Kidney tubule cell (primary cell): ENCODE measurements at regions not wholly inside any gene's neighbourhood (a gene's known extent, or its start where the extent isn't known, plus 50 kb on each side); places are given as distances from the start of the nearest gene placed in this dataset.

Source experiments
- DNase-seq: peaks from one replicate; pipeline ENCODE4 v3.0.0-alpha.2; 2018; ENCODE audit warnings: low spot score

DNA sequence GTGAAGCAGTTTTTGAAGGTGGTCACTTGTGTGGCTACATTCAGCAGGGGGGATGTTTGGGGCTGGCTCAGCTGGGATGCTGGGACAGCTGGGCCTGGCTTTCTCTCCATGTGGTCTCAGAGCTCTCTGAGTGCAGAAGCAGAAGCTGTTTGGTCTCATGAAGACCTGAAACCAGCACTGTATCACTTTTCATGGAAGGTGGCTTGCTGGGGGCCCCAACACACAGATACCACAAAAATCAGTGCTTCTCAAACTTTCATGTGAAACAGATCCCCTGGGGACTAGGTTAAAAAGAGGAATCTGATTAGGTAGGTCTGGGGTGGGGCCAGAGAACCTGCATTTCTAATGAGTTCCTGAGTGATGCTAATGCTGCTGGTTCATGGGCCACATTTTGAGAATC lies 347.3 kb downstream of the DHX35 start:
- no peak for DNase-seq

DNA sequence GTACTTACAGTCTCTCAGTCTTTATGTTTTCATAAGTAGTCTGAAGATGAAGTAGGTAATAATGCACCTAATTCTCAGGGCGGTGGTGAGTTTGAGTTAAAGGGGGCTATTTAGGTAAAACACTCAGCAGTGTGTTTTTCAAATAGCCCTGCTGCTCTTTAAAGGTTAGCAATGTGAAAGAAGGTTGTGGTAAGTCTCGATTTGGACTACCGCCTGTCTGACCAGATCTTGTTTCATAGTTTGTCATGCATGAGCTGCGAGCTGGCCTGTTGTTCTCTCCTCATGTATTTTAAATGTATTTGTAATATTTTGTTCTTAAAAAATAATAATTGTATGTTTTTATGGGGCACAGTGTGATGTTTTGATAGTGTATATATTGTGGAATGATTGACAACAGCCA lies 340.2 kb downstream of the DHX35 start:
- no peak for DNase-seq

DNA sequence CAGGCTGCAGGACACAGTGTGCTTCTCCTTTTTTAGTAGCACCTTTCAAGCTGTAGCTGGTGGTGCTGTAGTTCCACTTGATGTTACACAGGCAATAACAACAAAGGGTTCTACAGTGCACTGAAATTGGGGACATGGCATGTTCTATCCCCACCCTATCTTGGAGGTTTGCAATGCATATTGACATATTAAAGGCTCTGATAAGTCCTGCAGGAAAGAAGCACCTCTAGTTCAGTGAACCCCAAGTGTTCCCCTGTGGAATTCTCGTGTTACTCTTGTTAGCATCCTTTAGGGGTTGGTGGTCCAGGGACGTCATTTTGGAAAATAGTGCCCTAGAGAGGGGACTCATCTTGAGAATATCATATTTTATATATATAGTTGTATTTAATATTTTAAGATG lies 337.6 kb downstream of the DHX35 start:
- no peak for DNase-seq

DNA sequence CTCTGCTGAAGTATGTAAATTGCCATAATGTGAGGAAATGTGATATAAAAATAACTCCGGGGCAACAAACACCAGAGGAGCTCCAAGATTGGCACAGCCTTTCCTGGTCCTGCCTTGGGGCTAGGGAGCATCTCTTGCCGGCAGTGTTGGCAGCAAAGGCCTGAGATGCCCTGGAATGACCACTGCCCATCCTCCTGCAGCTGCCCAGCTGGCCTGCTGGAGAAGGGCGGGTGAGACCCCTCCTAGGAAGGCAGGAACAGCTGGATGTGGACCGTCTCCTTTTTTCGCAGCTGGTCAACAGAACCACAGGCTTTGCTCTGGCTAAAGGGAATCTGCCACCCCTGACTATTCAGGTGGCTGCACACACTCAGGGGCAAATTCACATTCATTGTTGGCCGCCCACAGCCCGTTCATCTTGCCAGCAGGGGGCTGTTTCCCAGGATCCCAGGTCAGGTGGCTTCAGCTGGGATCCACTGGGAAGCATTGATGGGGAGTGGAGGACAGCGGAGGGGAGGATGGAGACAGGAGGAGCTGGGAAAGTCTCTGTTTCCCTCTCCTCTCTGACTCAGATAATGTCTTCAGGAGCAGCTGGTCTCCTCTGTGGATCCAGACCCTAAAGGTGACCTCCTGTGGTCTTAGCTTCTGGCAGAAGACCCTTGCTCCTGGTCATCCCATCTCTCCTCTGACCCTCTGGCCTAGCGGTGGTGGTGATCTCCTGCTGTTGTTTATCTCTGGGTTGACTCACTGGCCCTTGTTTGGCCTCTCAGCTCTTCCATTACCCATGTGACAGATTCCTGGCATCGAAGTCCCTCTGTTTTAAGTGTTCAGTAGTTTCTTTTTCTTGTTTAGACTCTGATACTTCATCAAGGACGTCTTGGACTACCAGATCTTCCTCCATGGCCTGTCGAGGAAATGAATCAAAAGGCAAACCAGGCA lies 336.7 kb downstream of the DHX35 start:
- DNase-seq = no peak

DNA sequence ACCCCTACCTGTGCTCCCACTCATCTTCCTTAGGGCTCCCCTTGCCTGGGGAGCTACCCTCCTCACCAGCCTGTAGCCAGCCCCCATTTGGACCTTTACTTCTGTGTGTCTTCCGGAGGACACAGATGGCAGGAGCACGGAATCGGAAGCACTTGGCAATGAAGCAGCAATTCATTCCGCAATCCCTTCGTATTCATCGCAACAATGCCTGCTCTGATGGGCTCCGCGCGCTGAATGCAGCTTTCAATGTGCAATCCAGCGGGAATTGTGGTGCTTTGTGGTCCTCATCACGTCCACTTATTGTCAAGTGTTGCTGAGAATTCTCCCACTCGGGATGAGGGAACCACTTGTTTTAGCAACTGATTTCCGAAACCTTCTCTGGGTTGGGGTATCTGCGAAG lies 336.0 kb downstream of the DHX35 start:
- DNase-seq = no peak

DNA sequence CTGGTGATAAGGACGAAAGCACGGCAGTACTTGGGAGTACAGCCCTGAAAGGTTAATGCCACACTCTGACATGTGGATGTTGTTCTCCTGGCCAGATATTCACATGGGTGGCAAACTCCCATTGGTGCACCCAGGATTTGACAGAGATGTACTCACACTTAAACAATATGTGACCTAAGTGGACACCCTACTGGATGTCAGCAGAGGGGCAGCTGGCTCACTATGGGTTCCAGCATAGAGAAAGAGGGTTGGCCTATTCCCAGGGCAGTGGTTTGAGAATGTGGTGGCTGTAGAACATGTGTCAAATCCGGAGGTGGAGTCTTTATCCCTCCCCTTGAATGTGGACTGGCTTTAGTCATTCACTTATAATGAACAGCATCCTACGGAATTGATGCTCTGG lies 333.2 kb downstream of the DHX35 start:
- DNase-seq = no peak

DNA sequence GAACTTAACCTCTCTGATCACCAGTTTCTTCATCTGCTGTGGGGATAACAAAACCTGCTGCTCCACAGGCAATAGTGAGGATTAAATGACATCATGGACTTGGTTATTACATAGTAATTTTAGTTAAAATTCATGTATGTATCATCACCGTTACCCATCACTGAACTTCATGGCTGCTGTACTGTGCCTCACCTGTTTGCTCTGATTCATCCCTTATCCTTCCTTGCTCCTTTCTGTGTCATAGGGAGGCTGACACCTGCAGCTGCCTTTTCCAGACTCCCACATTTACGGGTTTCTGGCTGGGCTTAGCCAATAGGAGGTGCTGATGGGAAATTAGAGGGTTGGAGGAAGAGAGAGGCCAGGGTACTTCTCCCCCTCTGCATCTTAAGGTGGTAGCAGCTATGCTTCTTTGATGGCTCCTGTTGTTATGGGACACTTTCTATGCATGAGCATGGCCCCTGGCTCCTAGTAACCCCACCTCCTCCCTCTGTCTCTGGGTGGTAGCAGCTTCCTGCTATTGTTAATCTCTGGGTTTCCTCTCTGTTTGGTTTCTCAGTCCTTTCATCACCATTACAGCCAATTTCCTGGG lies 332.1 kb downstream of the DHX35 start:
- DNase-seq = peak; percentile 61

DNA sequence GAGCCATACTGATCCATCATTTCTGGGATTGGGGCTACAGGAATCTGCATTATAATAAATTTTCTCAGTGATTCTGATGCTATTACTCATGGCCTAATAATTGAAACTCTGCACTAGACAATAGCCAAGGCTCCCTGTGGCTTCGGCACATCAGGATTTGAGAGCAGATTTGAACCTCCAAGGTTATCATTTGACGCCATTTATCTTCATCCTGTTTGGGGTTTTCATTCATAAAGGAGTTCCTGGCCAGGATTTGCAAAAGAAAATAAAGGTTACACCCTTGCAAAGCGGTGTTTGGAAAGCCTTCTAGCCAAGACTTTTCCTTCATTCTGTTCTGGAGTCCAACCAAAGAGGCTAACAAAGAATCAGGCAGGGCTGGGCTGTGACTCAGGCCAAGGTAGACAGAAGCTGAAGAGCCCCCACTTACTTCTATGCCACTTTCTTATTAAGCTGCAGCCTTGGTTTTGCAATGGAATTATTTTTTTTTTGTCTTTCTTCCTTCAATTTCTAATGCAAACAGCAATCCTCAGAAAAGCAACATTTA lies 330.1 kb downstream of the DHX35 start:
- DNase-seq = no peak

DNA sequence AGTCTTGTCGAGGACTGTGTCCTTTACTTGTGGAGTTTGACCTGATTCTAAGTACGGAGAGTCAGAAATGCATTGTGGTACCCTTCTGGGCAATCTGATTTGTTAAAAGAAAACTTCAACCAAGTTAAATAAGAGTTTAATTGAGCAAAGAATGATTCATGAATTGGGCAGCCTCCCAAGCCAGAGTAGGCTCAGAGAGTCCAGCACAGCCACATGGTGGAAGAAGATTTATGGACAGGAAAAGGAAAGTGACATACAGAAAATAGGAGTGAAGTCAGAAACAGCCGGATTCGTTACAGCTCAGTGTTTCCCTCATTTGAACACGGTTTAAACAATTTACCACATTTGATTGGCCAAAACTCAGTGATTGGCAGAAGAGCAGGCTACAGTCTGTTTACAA lies 329.2 kb downstream of the DHX35 start:
- peak; percentile 73 for DNase-seq

DNA sequence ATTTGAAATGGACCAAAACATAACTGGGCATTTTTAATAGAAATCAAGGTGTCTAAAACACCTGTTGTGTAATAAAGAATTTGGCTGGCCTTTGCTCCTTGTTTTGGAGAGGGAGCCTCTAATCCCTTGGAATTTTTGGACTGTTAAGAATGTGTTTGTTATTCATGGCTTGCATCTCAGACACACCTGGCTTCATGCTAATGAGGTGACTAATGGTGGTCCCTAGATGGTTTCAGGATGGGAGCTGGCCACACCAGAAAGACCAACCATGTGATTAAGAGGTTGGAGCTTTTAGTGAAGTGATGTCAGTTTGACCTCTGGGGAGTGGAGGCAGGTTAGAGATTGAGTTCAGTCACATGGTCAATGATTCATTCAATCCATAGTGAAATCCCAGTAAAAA lies 328.4 kb downstream of the DHX35 start:
- peak; percentile 64 for DNase-seq

DNA sequence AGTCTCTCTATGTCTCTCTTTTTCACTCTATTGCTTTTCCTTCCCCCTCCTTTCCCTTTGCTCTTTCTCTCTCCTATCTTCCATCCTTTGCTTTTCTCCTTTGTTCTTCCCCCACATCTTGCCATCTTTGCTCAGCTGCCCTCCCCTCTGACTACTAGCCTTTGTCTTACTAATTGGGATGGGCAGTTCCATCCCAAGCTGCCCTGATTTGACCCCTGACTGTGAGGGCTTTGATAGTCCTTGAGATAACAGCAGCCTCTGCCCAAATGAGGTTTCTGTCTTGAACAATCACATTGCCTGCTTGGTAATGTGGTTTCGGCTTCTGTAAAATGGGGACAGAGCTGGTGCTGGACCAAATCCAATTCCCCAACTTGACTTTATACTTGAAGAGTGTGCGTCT lies 327.7 kb downstream of the DHX35 start:
- DNase-seq = no peak

DNA sequence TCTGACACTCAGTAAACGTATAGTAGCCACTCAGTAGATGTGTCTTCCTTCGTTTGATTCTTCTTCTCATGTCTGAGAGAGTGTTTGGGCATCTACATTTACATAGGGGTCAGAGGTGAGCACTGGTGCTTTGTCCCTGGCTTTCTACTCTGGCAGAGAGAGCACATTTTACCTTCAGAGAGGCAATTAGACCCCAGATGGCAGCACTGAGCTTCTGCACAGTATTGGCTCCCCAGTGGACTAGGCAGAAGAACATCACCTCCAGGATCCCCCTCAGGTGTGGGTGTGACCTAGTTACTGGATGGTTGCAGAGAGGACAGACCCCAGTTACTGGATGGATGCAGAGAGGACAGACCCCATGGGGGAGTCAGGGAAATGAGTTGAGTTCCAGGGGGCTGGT lies 327.2 kb downstream of the DHX35 start:
- DNase-seq = no peak

DNA sequence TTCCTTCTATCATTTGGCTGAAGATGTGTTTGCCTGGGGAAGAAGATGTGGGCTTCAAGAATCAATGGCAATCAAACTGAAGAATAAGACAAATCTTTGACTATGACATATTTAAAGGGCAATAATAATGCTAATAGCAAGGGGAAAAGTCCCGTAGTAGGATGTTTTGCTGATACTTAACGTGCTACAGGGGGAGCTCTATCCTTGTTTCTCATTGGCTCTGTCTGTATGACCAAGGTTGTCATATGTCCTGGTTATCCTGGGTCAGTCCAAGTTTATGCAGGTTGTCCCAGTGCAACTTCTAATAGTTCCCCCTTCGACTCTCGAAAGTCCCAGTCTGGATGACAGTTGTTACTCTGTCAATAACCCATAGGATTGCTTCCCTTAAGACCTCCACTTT lies 321.3 kb downstream of the DHX35 start:
- DNase-seq = no peak

DNA sequence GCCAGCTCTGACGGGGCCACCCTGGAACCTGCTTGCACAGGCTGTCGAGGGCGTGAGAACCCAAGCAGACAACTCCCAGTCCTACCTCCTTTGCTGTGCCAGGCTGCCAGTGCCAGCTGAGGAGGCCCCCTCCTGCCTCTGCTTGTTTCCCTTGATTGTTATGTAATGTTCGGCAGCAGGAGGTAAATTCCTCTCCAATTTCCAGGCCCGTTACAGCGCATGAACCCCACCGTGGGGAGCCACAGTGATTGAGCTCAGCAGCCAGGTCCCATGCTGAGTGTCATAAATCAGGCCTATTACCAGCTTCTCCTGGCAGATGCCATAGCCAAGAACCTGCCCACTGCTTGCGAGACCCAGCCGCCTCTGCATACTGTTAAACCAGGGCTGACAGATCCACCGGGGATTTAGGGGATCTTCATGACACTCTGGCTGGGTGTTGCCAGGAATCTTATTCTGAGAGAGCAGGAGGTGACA lies 320.5 kb downstream of the DHX35 start:
- no peak for DNase-seq

DNA sequence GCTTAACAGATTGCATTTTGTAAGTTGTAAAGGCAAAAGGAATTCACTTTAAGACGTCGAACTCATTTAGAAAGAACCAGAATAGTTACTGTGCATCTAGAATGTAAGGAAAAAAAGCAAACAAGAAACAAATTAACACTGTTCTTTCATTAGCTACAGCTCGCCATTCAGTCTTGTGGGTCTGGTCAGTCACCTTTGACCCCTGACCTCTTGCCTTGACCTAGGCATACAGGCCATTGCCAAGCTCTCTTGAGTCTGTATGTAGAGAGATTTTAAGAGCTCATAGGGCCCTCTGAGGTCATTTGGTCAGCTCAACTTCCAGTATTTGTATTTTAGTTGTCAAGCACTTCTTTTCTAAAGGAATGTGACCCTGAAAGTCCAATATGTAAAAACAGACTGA lies 318.7 kb downstream of the DHX35 start:
- no peak for DNase-seq

DNA sequence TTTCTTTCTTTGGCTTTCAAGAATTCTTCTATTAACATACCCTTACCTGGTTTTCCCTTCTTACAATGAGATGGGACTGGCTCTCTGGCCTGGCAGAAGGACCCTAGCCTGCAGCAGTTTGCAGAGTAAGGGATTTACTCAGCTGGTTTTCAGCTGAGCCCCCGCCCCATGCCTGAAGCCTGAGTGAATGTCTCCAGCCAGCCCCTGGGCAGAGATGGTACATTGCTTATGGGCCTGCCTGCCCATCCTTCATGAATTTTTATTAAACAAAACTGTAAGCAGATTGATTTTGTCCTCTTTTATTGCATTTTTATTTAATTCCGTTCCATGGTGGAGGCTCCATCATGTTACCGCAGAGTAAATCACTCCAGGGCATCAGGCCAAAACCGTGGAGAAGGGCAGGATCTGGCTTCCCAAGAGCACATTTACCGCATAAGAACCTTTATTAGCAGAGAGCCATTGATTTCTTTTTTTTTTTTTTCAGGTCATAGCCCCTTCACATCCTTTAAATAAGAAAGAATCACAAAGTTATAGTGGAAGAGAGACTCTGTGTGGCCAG lies 316.2 kb downstream of the DHX35 start:
- DNase-seq = no peak

DNA sequence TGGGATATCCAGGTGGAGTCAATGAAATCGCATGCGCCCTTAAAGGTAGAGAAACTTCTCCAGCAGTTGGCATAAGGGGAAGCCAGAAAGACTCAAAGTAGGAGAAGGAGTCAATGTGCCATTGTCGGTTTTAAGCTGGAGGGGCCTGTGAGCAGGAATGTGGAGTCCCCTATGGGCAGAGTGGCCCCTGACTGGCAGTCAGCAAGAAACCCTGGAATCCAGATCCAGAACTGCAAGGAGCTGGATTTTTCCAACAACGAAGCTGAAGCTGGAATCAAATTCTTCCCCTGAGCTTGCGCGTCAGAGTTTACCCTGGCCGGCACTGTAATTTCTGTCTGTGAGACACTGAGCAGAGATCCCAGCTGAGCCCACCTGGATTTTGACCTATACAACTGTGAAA lies 315.0 kb downstream of the DHX35 start:
- no peak for DNase-seq

DNA sequence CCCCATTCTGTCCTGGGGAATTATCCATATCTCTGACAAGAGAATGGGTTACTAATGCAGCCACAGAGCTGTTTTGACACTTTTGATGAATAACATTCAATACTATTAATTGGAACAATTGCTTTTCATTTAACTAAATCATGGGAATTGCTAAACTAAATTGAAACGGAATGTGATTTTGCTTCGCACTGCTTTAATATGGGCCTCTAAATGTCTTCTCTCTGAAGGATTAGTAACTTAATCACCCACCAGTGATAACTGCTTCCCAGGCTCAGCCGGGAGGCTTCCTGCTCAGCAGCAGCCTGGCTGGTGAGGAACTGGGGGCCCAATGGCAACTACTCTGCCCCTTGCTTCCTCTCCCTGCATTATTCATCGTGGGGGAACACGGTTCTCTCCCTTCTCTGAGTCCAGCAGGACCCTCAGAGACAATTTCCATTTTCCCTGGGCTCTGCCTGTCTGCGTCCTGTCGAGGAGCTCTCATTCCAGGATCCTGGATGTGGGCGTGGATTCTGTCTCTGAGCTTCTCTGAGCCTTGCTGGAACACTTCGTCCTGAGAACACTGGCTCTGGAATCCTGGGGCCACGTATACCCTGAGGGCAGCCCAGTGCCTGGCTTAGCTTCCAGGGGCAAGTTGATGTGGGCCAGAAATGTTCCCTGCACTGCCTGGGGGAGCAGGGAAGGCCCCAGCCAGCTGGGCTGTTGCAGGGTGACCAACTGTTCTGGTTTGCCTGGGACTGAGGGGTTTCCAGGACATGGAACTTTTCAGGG lies 308.9 kb downstream of the DHX35 start:
- DNase-seq = no peak

DNA sequence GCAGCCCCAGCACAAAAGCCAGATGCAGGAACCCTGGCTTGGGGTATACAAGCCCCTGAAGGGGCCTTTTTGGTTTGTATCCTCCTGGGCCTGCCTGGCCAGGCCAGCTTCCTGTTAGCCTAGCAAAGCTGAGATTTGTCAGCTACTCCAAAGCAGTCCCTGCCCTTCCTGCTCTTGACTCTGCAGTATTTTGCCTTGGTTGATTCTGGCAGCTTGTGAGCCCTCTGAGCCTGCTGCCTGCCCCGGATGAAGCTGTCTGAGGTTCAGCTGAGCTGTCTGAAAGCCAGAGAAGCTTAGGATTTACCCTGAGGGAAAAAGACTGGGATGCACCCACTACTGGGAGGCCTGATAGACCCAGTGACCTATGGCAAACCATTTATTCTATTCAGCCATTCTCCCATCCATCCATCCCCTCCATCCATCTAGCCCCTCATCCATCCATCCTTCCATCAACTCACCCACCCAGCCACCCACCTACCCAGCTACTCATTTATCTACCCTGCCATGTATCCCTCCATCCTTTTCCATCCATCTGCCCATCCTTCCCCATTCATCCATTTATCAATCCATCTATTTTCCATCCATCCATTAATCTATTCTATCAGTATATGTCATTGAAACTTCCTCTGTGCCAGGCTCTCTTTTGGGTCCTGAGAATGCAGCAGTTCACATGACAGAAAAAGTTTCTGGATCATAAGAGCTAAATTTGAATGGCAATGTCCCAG lies 307.5 kb downstream of the DHX35 start:
- DNase-seq = no peak

DNA sequence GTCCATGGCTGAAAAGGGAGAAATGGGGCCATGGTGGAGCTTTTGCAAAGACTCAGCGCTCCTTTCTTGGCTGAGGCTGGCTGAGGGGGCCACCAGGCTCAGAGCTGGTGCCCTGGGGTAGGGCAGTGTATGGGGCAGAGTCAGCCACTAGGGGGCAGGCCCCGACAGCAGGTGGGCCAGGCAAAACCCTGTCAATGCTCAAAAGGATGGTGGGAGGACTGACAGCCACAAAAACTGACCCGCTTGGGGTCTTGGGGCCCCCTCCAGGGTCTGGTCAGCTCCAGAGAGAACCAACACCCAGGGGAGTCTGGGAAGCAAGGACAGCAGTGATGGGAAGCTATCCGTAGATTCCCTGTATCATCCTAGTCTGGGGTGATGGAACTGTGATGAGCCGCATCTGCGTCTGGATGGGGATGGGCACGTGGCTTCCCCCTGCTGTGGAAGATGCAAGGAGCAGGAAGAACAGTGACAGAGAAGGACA lies 306.9 kb downstream of the DHX35 start:
- peak; percentile 37 for DNase-seq

DNA sequence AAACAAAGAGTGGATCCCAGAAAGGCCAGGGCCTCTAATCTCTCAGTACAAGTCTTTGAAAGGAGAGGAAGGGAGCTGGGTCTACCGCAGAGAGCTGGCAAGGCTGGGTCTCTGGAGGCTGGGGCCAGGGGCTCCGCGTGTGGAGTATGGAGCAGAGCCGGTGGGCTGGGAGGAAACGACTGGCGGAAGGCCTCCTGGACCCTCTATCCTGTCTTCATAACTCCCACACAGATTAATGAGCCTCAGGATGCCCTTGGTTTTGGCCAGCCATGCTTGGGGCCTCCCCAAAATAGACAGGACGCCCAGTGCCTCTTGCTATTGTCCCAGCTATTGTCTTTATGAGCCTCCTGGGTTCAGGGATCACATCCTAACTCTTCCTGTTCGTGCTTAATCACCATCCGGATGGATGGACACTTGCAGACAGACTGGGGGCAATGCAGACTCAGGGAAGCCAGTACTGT lies 306.4 kb downstream of the DHX35 start:
- DNase-seq = no peak
